Fibroblast of mammary gland (primary cell): ENCODE measurements at regions not wholly inside any gene's neighbourhood (a gene's known extent, or its start where the extent isn't known, plus 50 kb on each side); places are given as distances from the start of the nearest gene placed in this dataset.

Experiments
- DNase-seq: peaks from one replicate; pipeline ENCODE4 v3.0.0-alpha.2; 2010; ENCODE audit warnings: low read depth
- H3K4me3 ChIP-seq: 2 replicates; pipeline ENCODE4 v1.5.1; 2011; ENCODE audit warnings: low read depth, mild to moderate bottlenecking, low read length, moderate library complexity; ENCODE audit not compliant: control insufficient read depth
- TF ChIP-seq, protein P1 (sequence below): conservative IDR thresholded peaks from 2 replicates; pipeline ENCODE4 v1.5.1; 2011; ENCODE audit warnings: low read depth, low read length, inconsistent platforms; ENCODE audit not compliant: control insufficient read depth, insufficient read depth

- TF ChIP-seq, protein P1, sequence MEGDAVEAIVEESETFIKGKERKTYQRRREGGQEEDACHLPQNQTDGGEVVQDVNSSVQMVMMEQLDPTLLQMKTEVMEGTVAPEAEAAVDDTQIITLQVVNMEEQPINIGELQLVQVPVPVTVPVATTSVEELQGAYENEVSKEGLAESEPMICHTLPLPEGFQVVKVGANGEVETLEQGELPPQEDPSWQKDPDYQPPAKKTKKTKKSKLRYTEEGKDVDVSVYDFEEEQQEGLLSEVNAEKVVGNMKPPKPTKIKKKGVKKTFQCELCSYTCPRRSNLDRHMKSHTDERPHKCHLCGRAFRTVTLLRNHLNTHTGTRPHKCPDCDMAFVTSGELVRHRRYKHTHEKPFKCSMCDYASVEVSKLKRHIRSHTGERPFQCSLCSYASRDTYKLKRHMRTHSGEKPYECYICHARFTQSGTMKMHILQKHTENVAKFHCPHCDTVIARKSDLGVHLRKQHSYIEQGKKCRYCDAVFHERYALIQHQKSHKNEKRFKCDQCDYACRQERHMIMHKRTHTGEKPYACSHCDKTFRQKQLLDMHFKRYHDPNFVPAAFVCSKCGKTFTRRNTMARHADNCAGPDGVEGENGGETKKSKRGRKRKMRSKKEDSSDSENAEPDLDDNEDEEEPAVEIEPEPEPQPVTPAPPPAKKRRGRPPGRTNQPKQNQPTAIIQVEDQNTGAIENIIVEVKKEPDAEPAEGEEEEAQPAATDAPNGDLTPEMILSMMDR, result no peak
- DNase-seq, result no peak
- no peak overlapping the region for H3K4me3 ChIP-seq
These were observed 76.6 kb upstream of the RMDN2 start for GRCh38 chr2:37848451-37848850.

DNA sequence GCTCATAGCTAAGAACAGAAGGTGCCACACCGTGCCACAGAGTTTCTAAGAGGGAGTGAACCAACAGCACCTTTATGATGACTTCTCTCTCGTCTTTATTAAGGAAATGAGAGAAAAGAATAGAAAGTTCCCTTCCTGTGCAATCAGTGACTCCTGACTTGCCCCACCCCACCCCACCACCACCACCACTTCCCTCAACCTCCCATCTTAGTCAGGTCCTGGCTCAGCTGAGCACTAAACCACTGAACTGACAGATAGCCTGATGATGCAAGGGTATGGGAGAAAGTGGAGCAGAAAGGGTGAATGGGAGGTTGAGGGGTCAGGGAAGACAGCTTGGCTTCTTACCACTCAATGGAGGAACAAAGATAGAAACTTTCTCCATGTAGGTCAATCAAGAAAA, 75.2 kb upstream of the RMDN2 start:
- no peak overlapping the region for H3K4me3 ChIP-seq
- DNase-seq, result peak; percentile 20
- TF ChIP-seq, protein P1, result no peak

GRCh38 chr2:37851428-37851827, 73.7 kb upstream of the RMDN2 start:
- TF ChIP-seq, protein P1, result no peak
- DNase-seq, result no peak
- no peak overlapping the region for H3K4me3 ChIP-seq

DNA sequence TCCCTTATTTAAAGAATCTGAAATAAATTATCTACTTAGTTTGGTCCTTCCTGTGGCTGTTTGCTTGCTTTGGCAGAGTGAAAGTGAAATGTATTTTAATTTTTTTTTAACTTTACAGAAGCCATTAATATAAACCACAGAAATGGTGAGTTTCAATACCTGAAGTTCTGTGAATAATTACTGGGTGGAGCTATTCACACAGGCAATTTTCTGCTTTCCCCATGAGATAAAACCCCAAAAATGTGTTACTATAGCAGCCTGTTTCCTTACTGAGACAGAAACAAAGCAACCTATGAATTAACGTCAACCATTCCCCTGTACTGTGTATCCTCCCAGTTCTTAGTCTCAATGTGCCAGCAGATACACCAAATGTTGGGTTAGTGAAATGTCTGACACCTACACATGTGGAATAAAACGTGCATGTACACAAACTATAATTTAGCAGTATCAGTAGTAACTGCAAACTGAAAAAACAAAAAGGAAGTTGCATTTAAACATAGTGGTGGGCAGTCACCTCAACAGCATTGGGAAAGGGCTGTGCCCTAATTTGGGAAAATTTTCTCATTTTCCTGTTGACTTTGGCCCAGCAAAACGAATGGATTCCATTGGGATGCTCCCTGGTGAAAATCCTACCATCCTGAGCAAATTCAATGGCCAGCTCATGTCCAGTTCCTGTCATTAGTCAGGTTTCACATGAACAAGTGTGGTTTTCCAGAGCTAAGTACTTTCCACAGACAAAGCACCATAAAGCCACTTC, 73.1 kb upstream of the RMDN2 start:
- no peak for DNase-seq
- TF ChIP-seq, protein P1, result no peak
- H3K4me3 ChIP-seq, result no peak overlapping the region

DNA sequence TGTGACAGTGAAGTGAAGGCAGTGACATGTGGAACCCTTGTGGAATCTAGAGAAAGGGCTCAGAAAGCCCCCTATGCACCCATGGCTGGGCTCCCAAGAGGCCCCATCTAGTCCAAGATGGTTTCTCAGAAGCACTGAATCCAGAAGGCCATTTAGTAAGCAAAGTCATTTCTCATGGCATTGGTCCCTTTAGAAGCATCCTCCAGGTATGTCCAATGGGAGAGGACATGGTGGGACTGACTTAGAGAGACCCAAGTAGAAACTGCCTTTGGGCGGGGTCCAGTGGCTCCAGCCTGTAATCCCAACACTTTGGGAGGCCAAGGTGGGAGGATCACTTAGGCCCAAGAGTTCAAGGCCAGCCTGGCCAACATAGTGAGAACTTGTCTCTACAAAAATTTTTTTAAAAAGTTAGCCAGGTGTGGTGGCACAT, 72.5 kb upstream of the RMDN2 start:
- no peak overlapping the region for H3K4me3 ChIP-seq
- TF ChIP-seq, protein P1, result no peak
- no peak for DNase-seq

DNA sequence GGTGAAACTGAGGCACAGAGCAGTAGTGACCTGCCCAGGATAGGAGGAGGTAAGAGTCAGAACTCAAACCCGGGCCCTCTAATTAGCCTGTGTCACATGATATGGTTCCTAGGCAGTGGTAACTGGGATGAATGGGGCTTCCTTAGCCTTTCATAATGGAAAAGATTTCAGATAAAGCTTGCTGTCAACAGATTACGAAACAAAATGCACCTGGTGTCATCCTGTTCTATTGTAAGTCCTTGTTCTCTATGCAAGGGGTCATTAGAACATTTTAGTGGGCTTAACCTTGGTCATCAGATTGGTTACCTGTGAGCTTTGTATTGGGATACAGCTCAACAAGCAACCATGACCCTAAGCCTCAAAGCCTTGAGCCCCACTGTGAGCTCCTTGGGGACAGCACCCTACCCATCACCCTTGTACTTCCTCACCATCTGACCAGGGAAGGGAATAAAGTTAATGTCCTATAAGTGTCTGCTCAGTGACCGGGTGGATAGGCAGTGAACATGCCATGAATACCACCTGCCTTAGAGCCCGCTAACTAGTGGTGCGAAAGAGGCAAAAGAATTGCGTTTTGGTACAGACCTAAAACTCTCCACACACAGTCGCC, 70.3 kb upstream of the RMDN2 start:
- no peak for DNase-seq
- TF ChIP-seq, protein P1, result no peak
- H3K4me3 ChIP-seq, result no peak overlapping the region
